CD14-positive monocyte (primary cell): ENCODE measurements at regions not wholly inside any gene's neighbourhood (a gene's known extent, or its start where the extent isn't known, plus 50 kb on each side); places are given as distances from the start of the nearest gene placed in this dataset.
A peak's percentile ranks its signal among the peaks of the same experiment; 100 is the strongest.

Source experiments
- DNase-seq, 3 donors: peaks; one replicate each; pipeline ENCODE4 v3.0.0-alpha.2; 2011 to 2022
- H2AFZ ChIP-seq: 2 replicates; pipeline ENCODE4 v1.6.0; 2012; ENCODE audit warnings: mild to moderate bottlenecking, low read depth, low read length, inconsistent platforms; ENCODE audit not compliant: insufficient read depth, poor library complexity, severe bottlenecking
- H3K27ac ChIP-seq, 2 donors: 1 replicate in 1 of 2; 2 replicates in 1 of 2; pipeline ENCODE4 v1.5.1; 2012 to 2013; ENCODE audit warnings: low read length in 2 of 2, control low read depth in 1 of 2, inconsistent platforms in 1 of 2, low read depth in 1 of 2, mild to moderate bottlenecking in 1 of 2
- H3K27me3 ChIP-seq, 2 donors: one replicate each; pipeline versions ENCODE4 v1.6.0 to v1.6.1; 2011 to 2013; ENCODE audit warnings: low read length in 2 of 2; ENCODE audit not compliant: control insufficient read depth in 2 of 2, insufficient read depth in 2 of 2
- H3K36me3 ChIP-seq, 2 donors: replicated peaks in 1 of 2; 1 replicate in 1 of 2; 2 replicates in 1 of 2; pipeline versions ENCODE4 v1.5.1 to v1.6.1; 2012 to 2013; ENCODE audit warnings: low read length in 2 of 2, control low read depth in 1 of 2, inconsistent platforms in 1 of 2, mild to moderate bottlenecking in 1 of 2; ENCODE audit not compliant: insufficient read depth in 2 of 2, control insufficient read depth in 1 of 2
- H3K4me1 ChIP-seq, 2 donors: 1 replicate in 1 of 2; 2 replicates in 1 of 2; pipeline versions ENCODE4 v1.5.1 to v1.6.1; 2012 to 2013; ENCODE audit warnings: low read length in 2 of 2, control low read depth in 1 of 2, inconsistent platforms in 1 of 2, mild to moderate bottlenecking in 1 of 2, moderate library complexity in 1 of 2; ENCODE audit not compliant: insufficient read depth in 2 of 2, control insufficient read depth in 1 of 2
- H3K4me2 ChIP-seq: replicated peaks from 2 replicates; pipeline ENCODE3; 2012; ENCODE audit warnings: low read length, moderate library complexity, mild to moderate bottlenecking; ENCODE audit not compliant: poor library complexity, severe bottlenecking; ENCODE audit errors: extremely low read depth
- H3K4me3 ChIP-seq, 3 experiments: fragments of 200-600 bp in 1 of 3; sonication (generic) in 1 of 3; replicated peaks in 1 of 3; 1 replicate in 2 of 3; 2 replicates in 1 of 3; pipeline ENCODE4 v1.5.1; 2011 to 2013; ENCODE audit warnings: low read length in 3 of 3, mild to moderate bottlenecking in 3 of 3, control low read depth in 2 of 3, low read depth in 2 of 3, inconsistent platforms in 1 of 3, moderate library complexity in 1 of 3
- H3K79me2 ChIP-seq: 2 replicates; pipeline ENCODE4 v1.6.0; 2012; ENCODE audit warnings: mild to moderate bottlenecking, control low read depth, inconsistent platforms, low read length, moderate library complexity; ENCODE audit not compliant: insufficient read depth
- H3K9ac ChIP-seq: 2 replicates; pipeline ENCODE4 v1.6.0; 2017; ENCODE audit warnings: low read length, mild to moderate bottlenecking; ENCODE audit not compliant: insufficient read depth, poor library complexity, severe bottlenecking
- H3K9me3 ChIP-seq, 2 donors: replicated peaks in 1 of 2; 1 replicate in 1 of 2; 2 replicates in 1 of 2; pipeline versions ENCODE4 v1.5.1 to v1.6.1; 2012 to 2013; ENCODE audit warnings: low read length in 2 of 2, control low read depth in 1 of 2; ENCODE audit not compliant: control insufficient read depth in 1 of 2, insufficient read depth in 1 of 2
- H4K20me1 ChIP-seq: 2 replicates; pipeline ENCODE4 v1.6.0; 2012; ENCODE audit warnings: mild to moderate bottlenecking, low read length, control low read depth, moderate library complexity; ENCODE audit not compliant: insufficient read depth
- H3K27ac Mint-ChIP-seq, 7 donors: one replicate each; pipeline ENCODE4 v1.8.0; 2020; ENCODE audit warnings: mild to moderate bottlenecking in 7 of 7, mixed read lengths in 7 of 7, moderate library complexity in 6 of 7, inconsistent platforms in 2 of 7
- H3K27me3 Mint-ChIP-seq, 3 donors: one replicate each; pipeline ENCODE4 v1.8.0; 2021 to 2022; ENCODE audit warnings: low read depth in 3 of 3, mild to moderate bottlenecking in 3 of 3, mixed read lengths in 3 of 3, moderate library complexity in 3 of 3, inconsistent platforms in 1 of 3
- H3K36me3 Mint-ChIP-seq, 2 donors: one replicate each; pipeline ENCODE4 v1.8.0; 2020; ENCODE audit warnings: mixed read lengths in 2 of 2, inconsistent platforms in 1 of 2, mild to moderate bottlenecking in 1 of 2
- H3K4me1 Mint-ChIP-seq: one replicate; pipeline ENCODE4 v1.8.0; 2020; ENCODE audit warnings: mild to moderate bottlenecking, mixed read lengths
- H3K4me3 Mint-ChIP-seq, 2 donors: one replicate each; pipeline ENCODE4 v1.8.0; 2020; ENCODE audit warnings: mild to moderate bottlenecking in 2 of 2, mixed read lengths in 2 of 2, moderate library complexity in 1 of 2
- H3K9me3 Mint-ChIP-seq, 7 donors: one replicate each; pipeline ENCODE4 v1.8.0; 2020 to 2022; ENCODE audit warnings: mixed read lengths in 7 of 7, mild to moderate bottlenecking in 6 of 7, moderate library complexity in 6 of 7, inconsistent platforms in 2 of 7
- WGBS: methylation state at CpG from one replicate; pipeline ENCODE4 v1.1.5; 2013; ENCODE audit warnings: missing lambda C conversion rate; ENCODE audit not compliant: insufficient coverage; 5-methylcytosine and 5-hydroxymethylcytosine counted together
- intact Hi-C, 2 donors: fragments of 100-400 bp; cut with micrococcal nuclease; formaldehyde crosslinking; loops; one replicate each; pipeline versions ENCODE4 v1.15.0 to v1.15.1; 2023
- TF ChIP-seq, protein P1 (sequence below): fragments of 200-600 bp; IDR thresholded peaks from one replicate; pipeline ENCODE4 v1.8.0; 2022; ENCODE audit warnings: antibody characterized with exemption, mild to moderate bottlenecking

- Mint-ChIP-seq H3K9me3 (no peaks in the 10 kb centered on the region), H3K27ac (peak overlapping the region; percentile 65 to 93 (median 85)), H3K4me1 (peaks cover 47% of the 10 kb centered on the region), H3K36me3 (no peaks in the 10 kb centered on the region), H3K27me3 (peaks cover 0 to 3% (median 0%) of the 10 kb centered on the region in 3 donors), H3K4me3 (no peak overlapping the region)
- Histone ChIP-seq H3K9me3 (no peaks in the 10 kb centered on the region), H4K20me1 (no peaks in the 10 kb centered on the region), H3K9ac (no peak overlapping the region), H3K27ac (peak overlapping the region in 1 of 2 donors; percentile 8), H3K4me2 (no peak overlapping the region), H3K4me1 (peaks cover 35 to 48% of the 10 kb centered on the region in 2 donors), H3K4me3 (no peak overlapping the region), H2AFZ (no peak overlapping the region), H3K79me2 (no peaks in the 10 kb centered on the region), H3K36me3 (no peaks in the 10 kb centered on the region), H3K27me3 (no peaks in the 10 kb centered on the region)
- intact Hi-C loops = no loop called here
- DNase-seq = no peak
- WGBS = no CpG with 5 or more reads among the region's 3 CpGs
- TF ChIP-seq, protein P1, sequence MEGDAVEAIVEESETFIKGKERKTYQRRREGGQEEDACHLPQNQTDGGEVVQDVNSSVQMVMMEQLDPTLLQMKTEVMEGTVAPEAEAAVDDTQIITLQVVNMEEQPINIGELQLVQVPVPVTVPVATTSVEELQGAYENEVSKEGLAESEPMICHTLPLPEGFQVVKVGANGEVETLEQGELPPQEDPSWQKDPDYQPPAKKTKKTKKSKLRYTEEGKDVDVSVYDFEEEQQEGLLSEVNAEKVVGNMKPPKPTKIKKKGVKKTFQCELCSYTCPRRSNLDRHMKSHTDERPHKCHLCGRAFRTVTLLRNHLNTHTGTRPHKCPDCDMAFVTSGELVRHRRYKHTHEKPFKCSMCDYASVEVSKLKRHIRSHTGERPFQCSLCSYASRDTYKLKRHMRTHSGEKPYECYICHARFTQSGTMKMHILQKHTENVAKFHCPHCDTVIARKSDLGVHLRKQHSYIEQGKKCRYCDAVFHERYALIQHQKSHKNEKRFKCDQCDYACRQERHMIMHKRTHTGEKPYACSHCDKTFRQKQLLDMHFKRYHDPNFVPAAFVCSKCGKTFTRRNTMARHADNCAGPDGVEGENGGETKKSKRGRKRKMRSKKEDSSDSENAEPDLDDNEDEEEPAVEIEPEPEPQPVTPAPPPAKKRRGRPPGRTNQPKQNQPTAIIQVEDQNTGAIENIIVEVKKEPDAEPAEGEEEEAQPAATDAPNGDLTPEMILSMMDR = no peak
Measured at GRCh38 chr4:40684404-40684803, 54.7 kb upstream of the RBM47 start.

DNA sequence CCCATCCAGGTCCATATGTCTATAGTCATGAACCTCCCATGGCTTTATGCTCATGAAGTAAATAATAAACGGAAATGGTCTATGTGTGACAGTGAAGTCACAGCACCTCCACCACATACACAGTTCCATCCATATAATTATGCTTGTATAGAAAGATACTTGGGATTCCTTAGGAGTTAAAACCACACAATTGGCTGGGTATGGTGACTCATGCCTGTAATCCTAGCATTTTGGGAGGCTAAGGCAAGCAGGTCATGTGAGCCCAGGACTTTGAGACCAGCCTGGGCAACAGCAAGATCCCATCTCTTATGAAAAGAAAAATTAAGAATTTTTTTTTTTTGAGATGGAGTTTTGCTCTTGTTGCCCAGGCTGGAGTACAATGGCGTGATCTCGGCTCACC lies 55.6 kb upstream of the RBM47 start:
- peaks cover 35 to 48% of the 10 kb centered on the region in 2 donors for H3K4me1 ChIP-seq
- H3K36me3 ChIP-seq = no peaks in the 10 kb centered on the region
- H4K20me1 ChIP-seq = no peaks in the 10 kb centered on the region
- no peaks in the 10 kb centered on the region for H3K36me3 Mint-ChIP-seq
- H2AFZ ChIP-seq = no peak overlapping the region
- no peaks in the 10 kb centered on the region for H3K9me3 ChIP-seq
- no peak overlapping the region for H3K27ac Mint-ChIP-seq
- DNase-seq = no peak
- no peak overlapping the region for H3K9ac ChIP-seq
- WGBS = 100% methylated on average over 2 of the region's 3 CpGs
- H3K4me1 Mint-ChIP-seq = peaks cover 47% of the 10 kb centered on the region
- no peak overlapping the region for H3K4me3 ChIP-seq
- H3K27me3 ChIP-seq = no peaks in the 10 kb centered on the region
- H3K4me2 ChIP-seq = no peak overlapping the region
- H3K79me2 ChIP-seq = no peaks in the 10 kb centered on the region
- H3K9me3 Mint-ChIP-seq = no peaks in the 10 kb centered on the region
- no peak overlapping the region for H3K4me3 Mint-ChIP-seq
- TF ChIP-seq, protein P1 = no peak
- no peak overlapping the region for H3K27ac ChIP-seq
- intact Hi-C loops = loop anchor here in 1 of 2 donors (5.0 kb wide), 1 partner anchor 37 kb away; no protein-coding TSS in a partner anchor
- H3K27me3 Mint-ChIP-seq = peaks cover 0 to 3% (median 0%) of the 10 kb centered on the region in 3 donors
